CD14-positive monocyte (primary cell): ENCODE measurements at regions not wholly inside any gene's neighbourhood (a gene's known extent, or its start where the extent isn't known, plus 50 kb on each side); places are given as distances from the start of the nearest gene placed in this dataset.

Experiments
- DNase-seq, 3 donors: peaks; one replicate each; pipeline ENCODE4 v3.0.0-alpha.2; 2011 to 2022
- H2AFZ ChIP-seq: 2 replicates; pipeline ENCODE4 v1.6.0; 2012; ENCODE audit warnings: mild to moderate bottlenecking, low read depth, low read length, inconsistent platforms; ENCODE audit not compliant: insufficient read depth, poor library complexity, severe bottlenecking
- H3K27ac ChIP-seq, 2 donors: 1 replicate in 1 of 2; 2 replicates in 1 of 2; pipeline ENCODE4 v1.5.1; 2012 to 2013; ENCODE audit warnings: low read length in 2 of 2, control low read depth in 1 of 2, inconsistent platforms in 1 of 2, low read depth in 1 of 2, mild to moderate bottlenecking in 1 of 2
- H3K27me3 ChIP-seq, 2 donors: one replicate each; pipeline versions ENCODE4 v1.6.0 to v1.6.1; 2011 to 2013; ENCODE audit warnings: low read length in 2 of 2; ENCODE audit not compliant: control insufficient read depth in 2 of 2, insufficient read depth in 2 of 2
- H3K36me3 ChIP-seq, 2 donors: replicated peaks in 1 of 2; 1 replicate in 1 of 2; 2 replicates in 1 of 2; pipeline versions ENCODE4 v1.5.1 to v1.6.1; 2012 to 2013; ENCODE audit warnings: low read length in 2 of 2, control low read depth in 1 of 2, inconsistent platforms in 1 of 2, mild to moderate bottlenecking in 1 of 2; ENCODE audit not compliant: insufficient read depth in 2 of 2, control insufficient read depth in 1 of 2
- H3K4me1 ChIP-seq, 2 donors: 1 replicate in 1 of 2; 2 replicates in 1 of 2; pipeline versions ENCODE4 v1.5.1 to v1.6.1; 2012 to 2013; ENCODE audit warnings: low read length in 2 of 2, control low read depth in 1 of 2, inconsistent platforms in 1 of 2, mild to moderate bottlenecking in 1 of 2, moderate library complexity in 1 of 2; ENCODE audit not compliant: insufficient read depth in 2 of 2, control insufficient read depth in 1 of 2
- H3K4me2 ChIP-seq: replicated peaks from 2 replicates; pipeline ENCODE3; 2012; ENCODE audit warnings: low read length, moderate library complexity, mild to moderate bottlenecking; ENCODE audit not compliant: poor library complexity, severe bottlenecking; ENCODE audit errors: extremely low read depth
- H3K4me3 ChIP-seq, 3 experiments: fragments of 200-600 bp in 1 of 3; sonication (generic) in 1 of 3; replicated peaks in 1 of 3; 1 replicate in 2 of 3; 2 replicates in 1 of 3; pipeline ENCODE4 v1.5.1; 2011 to 2013; ENCODE audit warnings: low read length in 3 of 3, mild to moderate bottlenecking in 3 of 3, control low read depth in 2 of 3, low read depth in 2 of 3, inconsistent platforms in 1 of 3, moderate library complexity in 1 of 3
- H3K79me2 ChIP-seq: 2 replicates; pipeline ENCODE4 v1.6.0; 2012; ENCODE audit warnings: mild to moderate bottlenecking, control low read depth, inconsistent platforms, low read length, moderate library complexity; ENCODE audit not compliant: insufficient read depth
- H3K9ac ChIP-seq: 2 replicates; pipeline ENCODE4 v1.6.0; 2017; ENCODE audit warnings: low read length, mild to moderate bottlenecking; ENCODE audit not compliant: insufficient read depth, poor library complexity, severe bottlenecking
- H3K9me3 ChIP-seq, 2 donors: replicated peaks in 1 of 2; 1 replicate in 1 of 2; 2 replicates in 1 of 2; pipeline versions ENCODE4 v1.5.1 to v1.6.1; 2012 to 2013; ENCODE audit warnings: low read length in 2 of 2, control low read depth in 1 of 2; ENCODE audit not compliant: control insufficient read depth in 1 of 2, insufficient read depth in 1 of 2
- H4K20me1 ChIP-seq: 2 replicates; pipeline ENCODE4 v1.6.0; 2012; ENCODE audit warnings: mild to moderate bottlenecking, low read length, control low read depth, moderate library complexity; ENCODE audit not compliant: insufficient read depth
- H3K27ac Mint-ChIP-seq, 7 donors: one replicate each; pipeline ENCODE4 v1.8.0; 2020; ENCODE audit warnings: mild to moderate bottlenecking in 7 of 7, mixed read lengths in 7 of 7, moderate library complexity in 6 of 7, inconsistent platforms in 2 of 7
- H3K27me3 Mint-ChIP-seq, 3 donors: one replicate each; pipeline ENCODE4 v1.8.0; 2021 to 2022; ENCODE audit warnings: low read depth in 3 of 3, mild to moderate bottlenecking in 3 of 3, mixed read lengths in 3 of 3, moderate library complexity in 3 of 3, inconsistent platforms in 1 of 3
- H3K36me3 Mint-ChIP-seq, 2 donors: one replicate each; pipeline ENCODE4 v1.8.0; 2020; ENCODE audit warnings: mixed read lengths in 2 of 2, inconsistent platforms in 1 of 2, mild to moderate bottlenecking in 1 of 2
- H3K4me1 Mint-ChIP-seq: one replicate; pipeline ENCODE4 v1.8.0; 2020; ENCODE audit warnings: mild to moderate bottlenecking, mixed read lengths
- H3K4me3 Mint-ChIP-seq, 2 donors: one replicate each; pipeline ENCODE4 v1.8.0; 2020; ENCODE audit warnings: mild to moderate bottlenecking in 2 of 2, mixed read lengths in 2 of 2, moderate library complexity in 1 of 2
- H3K9me3 Mint-ChIP-seq, 7 donors: one replicate each; pipeline ENCODE4 v1.8.0; 2020 to 2022; ENCODE audit warnings: mixed read lengths in 7 of 7, mild to moderate bottlenecking in 6 of 7, moderate library complexity in 6 of 7, inconsistent platforms in 2 of 7
- WGBS: methylation state at CpG from one replicate; pipeline ENCODE4 v1.1.5; 2013; ENCODE audit warnings: missing lambda C conversion rate; ENCODE audit not compliant: insufficient coverage; 5-methylcytosine and 5-hydroxymethylcytosine counted together
- intact Hi-C, 2 donors: fragments of 100-400 bp; cut with micrococcal nuclease; formaldehyde crosslinking; loops; one replicate each; pipeline versions ENCODE4 v1.15.0 to v1.15.1; 2023
- TF ChIP-seq, protein P1 (sequence below): fragments of 200-600 bp; IDR thresholded peaks from one replicate; pipeline ENCODE4 v1.8.0; 2022; ENCODE audit warnings: antibody characterized with exemption, mild to moderate bottlenecking

- TF ChIP-seq, protein P1, sequence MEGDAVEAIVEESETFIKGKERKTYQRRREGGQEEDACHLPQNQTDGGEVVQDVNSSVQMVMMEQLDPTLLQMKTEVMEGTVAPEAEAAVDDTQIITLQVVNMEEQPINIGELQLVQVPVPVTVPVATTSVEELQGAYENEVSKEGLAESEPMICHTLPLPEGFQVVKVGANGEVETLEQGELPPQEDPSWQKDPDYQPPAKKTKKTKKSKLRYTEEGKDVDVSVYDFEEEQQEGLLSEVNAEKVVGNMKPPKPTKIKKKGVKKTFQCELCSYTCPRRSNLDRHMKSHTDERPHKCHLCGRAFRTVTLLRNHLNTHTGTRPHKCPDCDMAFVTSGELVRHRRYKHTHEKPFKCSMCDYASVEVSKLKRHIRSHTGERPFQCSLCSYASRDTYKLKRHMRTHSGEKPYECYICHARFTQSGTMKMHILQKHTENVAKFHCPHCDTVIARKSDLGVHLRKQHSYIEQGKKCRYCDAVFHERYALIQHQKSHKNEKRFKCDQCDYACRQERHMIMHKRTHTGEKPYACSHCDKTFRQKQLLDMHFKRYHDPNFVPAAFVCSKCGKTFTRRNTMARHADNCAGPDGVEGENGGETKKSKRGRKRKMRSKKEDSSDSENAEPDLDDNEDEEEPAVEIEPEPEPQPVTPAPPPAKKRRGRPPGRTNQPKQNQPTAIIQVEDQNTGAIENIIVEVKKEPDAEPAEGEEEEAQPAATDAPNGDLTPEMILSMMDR: no peak
- Histone ChIP-seq H3K79me2 (no peaks in the 10 kb centered on the region), H3K27ac (no peak overlapping the region), H3K4me2 (no peak overlapping the region), H3K9ac (no peak overlapping the region), H2AFZ (no peak overlapping the region), H3K9me3 (no peaks in the 10 kb centered on the region), H4K20me1 (no peaks in the 10 kb centered on the region), H3K36me3 (no peaks in the 10 kb centered on the region), H3K27me3 (no peaks in the 10 kb centered on the region), H3K4me1 (no peaks in the 10 kb centered on the region), H3K4me3 (no peak overlapping the region)
- H3K36me3 Mint-ChIP-seq: no peaks in the 10 kb centered on the region
- no peak overlapping the region for H3K4me3 Mint-ChIP-seq
- intact Hi-C loops: no loop called here
- no peak overlapping the region for H3K27ac Mint-ChIP-seq
- no peaks in the 10 kb centered on the region for H3K4me1 Mint-ChIP-seq
- 89% methylated on average over 3 of the region's 4 CpGs for WGBS
- H3K9me3 Mint-ChIP-seq: peaks cover 0 to 4% (median 2%) of the 10 kb centered on the region in 7 donors
- H3K27me3 Mint-ChIP-seq: peaks cover 3 to 8% (median 6%) of the 10 kb centered on the region in 3 donors
- no peak for DNase-seq
Observed at GRCh38 chr16:86673090-86673955, 95.0 kb downstream of the FOXL1 start.

GRCh38 chr16:86673956-86674453 is 95.7 kb downstream of the FOXL1 start:
- no peak overlapping the region for H3K9ac ChIP-seq
- H3K4me2 ChIP-seq: no peak overlapping the region
- H3K4me1 ChIP-seq: no peaks in the 10 kb centered on the region
- DNase-seq: no peak
- peaks cover 0 to 4% (median 2%) of the 10 kb centered on the region in 7 donors for H3K9me3 Mint-ChIP-seq
- H2AFZ ChIP-seq: no peak overlapping the region
- TF ChIP-seq, protein P1: no peak
- H3K27me3 Mint-ChIP-seq: peaks cover 3 to 8% (median 6%) of the 10 kb centered on the region in 3 donors
- no peaks in the 10 kb centered on the region for H4K20me1 ChIP-seq
- no peaks in the 10 kb centered on the region for H3K36me3 Mint-ChIP-seq
- H3K27me3 ChIP-seq: no peaks in the 10 kb centered on the region
- H3K4me3 ChIP-seq: no peak overlapping the region
- H3K36me3 ChIP-seq: no peaks in the 10 kb centered on the region
- no peaks in the 10 kb centered on the region for H3K9me3 ChIP-seq
- H3K27ac Mint-ChIP-seq: no peak overlapping the region
- 96% methylated on average over 3 of the region's 3 CpGs for WGBS
- intact Hi-C loops: no loop called here
- no peak overlapping the region for H3K27ac ChIP-seq
- H3K79me2 ChIP-seq: no peaks in the 10 kb centered on the region
- no peak overlapping the region for H3K4me3 Mint-ChIP-seq
- no peaks in the 10 kb centered on the region for H3K4me1 Mint-ChIP-seq
